Peyer's patch (tissue), 4 donors: ENCODE measurements at regions not wholly inside any gene's neighbourhood (a gene's known extent, or its start where the extent isn't known, plus 50 kb on each side); places are given as distances from the start of the nearest gene placed in this dataset.

Source experiments
- CTCF ChIP-seq, 6 experiments: fragments of 450-650 bp in 4 of 6; fragments of 200-600 bp in 2 of 6; sonication (generic) in 1 of 6; IDR thresholded peaks; one replicate each; pipeline ENCODE4 v1.5.1; 2017 to 2019; ENCODE audit warnings: antibody characterized with exemption in 6 of 6, mild to moderate bottlenecking in 3 of 6, moderate library complexity in 1 of 6
- POLR2A ChIP-seq, 2 donors: fragments of 450-650 bp; IDR thresholded peaks; one replicate each; pipeline ENCODE4 v1.5.1; 2017; ENCODE audit warnings: antibody characterized with exemption in 2 of 2, mild to moderate bottlenecking in 2 of 2, moderate library complexity in 2 of 2

- TF ChIP-seq CTCF (IDR thresholded peaks at IDR 0.05) (no peak), POLR2A (IDR thresholded peaks at IDR 0.05) (no peak)
These were observed 158.0 kb upstream of the DMRTA1 start for GRCh38 chr9:22288661-22289060.
